H1 (cell line): ENCODE measurements at regions not wholly inside any gene's neighbourhood (a gene's known extent, or its start where the extent isn't known, plus 50 kb on each side); places are given as distances from the start of the nearest gene placed in this dataset.

Source experiments
- CHD2 ChIP-seq: IDR thresholded peaks from 2 replicates; pipeline ENCODE4 v1.6.1; 2012; ENCODE audit warnings: low read length, improper control_type of control experiment
- CTCF ChIP-seq, 3 experiments: IDR thresholded peaks; 1 replicate in 2 of 3; 2 replicates in 1 of 3; pipeline versions ENCODE4 v1.5.1 to v1.6.1; 2011; ENCODE audit warnings: low read length in 3 of 3, mild to moderate bottlenecking in 3 of 3, inconsistent platforms in 2 of 3, low read depth in 1 of 3, moderate library complexity in 1 of 3; ENCODE audit not compliant: insufficient read depth in 1 of 3; ENCODE audit errors: control extremely low read depth in 1 of 3
- HDAC2 ChIP-seq, 2 experiments: fragments of 300-600 bp in 1 of 2; sonication (generic) in 1 of 2; IDR thresholded peaks; 2 replicates each; pipeline ENCODE4 v1.6.1; 2011 to 2012; ENCODE audit warnings: low read depth in 2 of 2, low read length in 2 of 2, mild to moderate bottlenecking in 2 of 2, moderate library complexity in 2 of 2, borderline replicate concordance in 1 of 2, inconsistent platforms in 1 of 2
- SRF ChIP-seq: IDR thresholded peaks from 2 replicates; pipeline ENCODE4 v1.6.1; 2011; ENCODE audit warnings: mild to moderate bottlenecking, low read depth, low read length, moderate library complexity
- SUZ12 ChIP-seq: fragments of 200-600 bp; sonication (generic); IDR thresholded peaks from 2 replicates; pipeline ENCODE4 v1.6.1; 2012; ENCODE audit warnings: mild to moderate bottlenecking, inconsistent platforms, low read length, moderate library complexity, mixed read lengths
- TCF12 ChIP-seq: IDR thresholded peaks from 2 replicates; pipeline ENCODE4 v1.6.1; 2011; ENCODE audit warnings: low read depth, mild to moderate bottlenecking, low read length

DNA sequence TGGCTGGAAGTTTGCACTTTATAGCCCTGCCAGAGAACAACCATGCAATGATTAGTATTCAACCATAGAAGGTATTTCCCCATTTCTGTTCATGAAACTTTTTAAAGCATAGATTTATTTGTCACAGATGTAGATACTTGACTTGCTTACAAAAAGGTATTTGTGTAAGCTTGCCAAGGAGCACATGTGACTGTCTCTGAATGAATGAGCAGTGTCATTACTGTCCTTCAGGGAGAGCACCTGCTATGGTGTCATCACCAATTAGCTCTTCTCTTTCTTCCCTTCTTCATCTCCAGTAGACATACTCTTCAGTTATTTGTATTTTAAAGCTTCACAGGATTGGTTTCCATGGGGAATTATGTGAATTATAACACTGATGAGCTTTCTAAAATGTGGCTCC lies 1064.7 kb upstream of the GRIA3 start:
- TF ChIP-seq CTCF (IDR thresholded peaks at IDR 0.05; ENCODE audit: control extremely low read depth in 1 of 3, insufficient read depth in 1 of 3, low read depth in 1 of 3, low read length in 3 of 3) (no peak), SUZ12 (no peak), HDAC2 (IDR thresholded peaks at IDR 0.05; ENCODE audit: borderline replicate concordance in 1 of 2, low read depth in 2 of 2, low read length in 2 of 2) (no peak), TCF12 (no peak), SRF (no peak), CHD2 (no peak)
